GM12878 (cell line): ENCODE measurements at regions not wholly inside any gene's neighbourhood (a gene's known extent, or its start where the extent isn't known, plus 50 kb on each side); places are given as distances from the start of the nearest gene placed in this dataset.

Experiments
- ATAC-seq: fragments of 200-7000 bp; cut with Tn5 transposase; 3 replicates; pipeline ENCODE4 v1.9.1; 2020; ENCODE audit warnings: mild to moderate bottlenecking, moderate library complexity
- BruUV-seq: library from RNA; stranded (reverse); fragments of 400-500 nt; replicated peaks from 2 replicates; lab custom pipeline; 2021; lab: Mats Ljungman, UMichigan
- CTCF ChIA-PET: fragments of 300-600 bp; sonication (Branson Sonifier 250); formaldehyde crosslinking; extraction: SDS; loops from one replicate; lab custom pipeline; 2021; ENCODE audit warnings: inconsistent platforms; lab: Yijun Ruan, JAX
- POLR2A ChIA-PET: fragments of 350-600 bp; formaldehyde crosslinking; extraction: SDS; loops from one replicate; lab custom pipeline; 2021; ENCODE audit warnings: inconsistent platforms; lab: Charles Lee
- RAD21 ChIA-PET: fragments of 300-600 bp; sonication (Branson Sonifier 250); formaldehyde crosslinking; loops from one replicate; lab custom pipeline; 2023; ENCODE audit warnings: antibody characterized with exemption; ENCODE audit not compliant: unreplicated experiment; lab: Charles Lee
- SMC1A ChIA-PET: fragments of 300-600 bp; sonication (Branson Sonifier 250); formaldehyde crosslinking; loops from one replicate; lab custom pipeline; 2023; ENCODE audit not compliant: unreplicated experiment, uncharacterized antibody; lab: Charles Lee
- DNase-seq: peaks from one replicate; pipeline ENCODE4 v3.0.0-alpha.2; 2011; ENCODE audit warnings: low read depth, low spot score
- FAIRE-seq: peaks from 3 replicates; lab custom pipeline; 2011; peaks lifted over from hg19 to GRCh38; lab: Jason Lieb, UNC
- H2AFZ ChIP-seq: 2 replicates; pipeline ENCODE4 v1.6.0; 2011; ENCODE audit warnings: low read depth, low read length, control low read depth; ENCODE audit not compliant: control insufficient read depth
- H3K27ac ChIP-seq: 2 replicates; pipeline ENCODE4 v1.5.1; 2011; ENCODE audit warnings: control low read depth; ENCODE audit not compliant: control insufficient read depth, insufficient read depth
- H3K27me3 ChIP-seq, 2 experiments: replicated peaks in 1 of 2; 2 replicates each; pipeline versions ENCODE4 v1.6.0 to v1.6.1; 2011; ENCODE audit warnings: low read length in 1 of 2; ENCODE audit not compliant: control insufficient read depth in 2 of 2, insufficient read depth in 2 of 2
- H3K36me3 ChIP-seq, 2 experiments: 2 replicates each; pipeline ENCODE4 v1.5.1; 2011; ENCODE audit warnings: low read length in 1 of 2; ENCODE audit not compliant: control insufficient read depth in 2 of 2, insufficient read depth in 2 of 2
- H3K4me1 ChIP-seq: 2 replicates; pipeline ENCODE4 v1.6.1; 2011; ENCODE audit warnings: mild to moderate bottlenecking, low read length, moderate library complexity, mixed read lengths; ENCODE audit not compliant: control insufficient read depth, insufficient read depth
- H3K4me2 ChIP-seq: 2 replicates; pipeline ENCODE4 v1.6.0; 2011; ENCODE audit warnings: control low read depth; ENCODE audit not compliant: control insufficient read depth, insufficient read depth
- H3K4me3 ChIP-seq: fragments of 200-600 bp; sonication (generic); 2 replicates; pipeline ENCODE4 v1.5.1; 2016
- H3K79me2 ChIP-seq: 2 replicates; pipeline ENCODE4 v1.6.0; 2011; ENCODE audit warnings: low read length; ENCODE audit not compliant: control insufficient read depth, insufficient read depth
- H3K9ac ChIP-seq: 2 replicates; pipeline ENCODE4 v1.8.0; 2011; ENCODE audit warnings: low read length, control low read depth, mixed read lengths; ENCODE audit not compliant: control insufficient read depth, insufficient read depth
- H3K9me3 ChIP-seq: replicated peaks from 3 replicates; pipeline ENCODE4 v1.5.1; 2011; ENCODE audit warnings: mild to moderate bottlenecking, low read length; ENCODE audit not compliant: control insufficient read depth, insufficient read depth
- H4K20me1 ChIP-seq: 2 replicates; pipeline ENCODE4 v1.6.0; 2011; ENCODE audit not compliant: control insufficient read depth, insufficient read depth
- HDAC2 ChIP-seq: fragments of 200-600 bp; sonication (generic); IDR thresholded peaks from 2 replicates; pipeline ENCODE4 v1.6.1; 2017
- HDGF ChIP-seq: fragments of 450-650 bp; IDR thresholded peaks from 2 replicates; pipeline ENCODE4 v1.6.1; 2016; ENCODE audit warnings: antibody characterized with exemption
- KDM1A ChIP-seq: fragments of 200-600 bp; sonication (generic); IDR thresholded peaks from 2 replicates; pipeline ENCODE4 v1.6.1; 2016; ENCODE audit warnings: borderline replicate concordance
- POLR2AphosphoS2 ChIP-seq: IDR thresholded peaks from 2 replicates; pipeline ENCODE4 v1.6.1; 2011; ENCODE audit warnings: low read depth, mild to moderate bottlenecking, low read length, improper control_type of control experiment, moderate library complexity
- REST ChIP-seq: IDR thresholded peaks from 2 replicates; pipeline ENCODE4 v1.6.1; 2012; ENCODE audit warnings: mild to moderate bottlenecking, low read depth, low read length
- WGBS: methylation state at CpG from one replicate; pipeline ENCODE4 v1.1.6; 2016; ENCODE audit warnings: low lambda C conversion rate; ENCODE audit not compliant: insufficient replicate concordance, insufficient coverage; ENCODE audit errors: missing lambda C conversion rate; 5-methylcytosine and 5-hydroxymethylcytosine counted together
- in situ Hi-C: fragments of 300-500 bp; cut with MboI; formaldehyde crosslinking; loops from 9 replicates; pipeline ENCODE4 v1.14.3; 2018; ENCODE audit warnings: mixed read lengths
- intact Hi-C: fragments of 100-400 bp; cut with micrococcal nuclease; formaldehyde crosslinking; loops from one replicate; pipeline ENCODE4 v1.14.2; 2022; ENCODE audit not compliant: unreplicated experiment

GRCh38 chr22:35477911-35478582, 62.6 kb upstream of the RASD2 start (continued):
- TF ChIP-seq KDM1A (no peak), POLR2AphosphoS2 (no peak)

GRCh38 chr22:35478633-35479107, 62.0 kb upstream of the RASD2 start:
- ChIA-PET CTCF (no interaction called here), POLR2A (no interaction called here)

More at GRCh38 chr22:35478633-35479107, 62.0 kb upstream of the RASD2 start:
- Histone ChIP-seq H3K36me3 (no peaks in the 10 kb centered on the region), H3K4me2 (no peak overlapping the region), H3K79me2 (no peaks in the 10 kb centered on the region), H3K4me3 (no peak overlapping the region), H3K27me3 (peaks cover 0 to 4% of the 10 kb centered on the region in 2 experiments; a peak in 1 of 4 replicates), H3K4me1 (peaks cover 4% of the 10 kb centered on the region; the same call in 1 of the 2 replicates), H3K9ac (no peak overlapping the region), H3K27ac (no peak overlapping the region), H2AFZ (no peak overlapping the region), H3K9me3 (no peaks in the 10 kb centered on the region), H4K20me1 (no peaks in the 10 kb centered on the region)
- intact Hi-C loops, result no loop called here
- in situ Hi-C loops, result no loop called here
- no peak for ATAC-seq
- ChIA-PET RAD21 (no interaction called here), SMC1A (interaction anchor here (1.2 kb wide), 1 partner anchor 31 kb away, joined by 3 read pairs; no protein-coding TSS in a partner anchor)
- no peak for DNase-seq
- WGBS, result 52% methylated on average over 9 of the region's 9 CpGs
- no TSS peak for BruUV-seq
- no peak for TF ChIP-seq REST
- no peak for TF ChIP-seq HDGF
- no peak for TF ChIP-seq HDAC2
- no peak for FAIRE-seq
